ENCODE measurements at regions not wholly inside any gene's neighbourhood (a gene's known extent, or its start where the extent isn't known, plus 50 kb on each side); places are given as distances from the start of the nearest gene placed in this dataset.

GRCh38 chr11:33531743-33532181 lies 168.9 kb downstream of the C11orf91 start:
- Histone ChIP-seq H3K4me1 (ENCODE audit: insufficient read depth, low read length) (peaks cover 22% of the 10 kb centered on the region), H3K9ac (ENCODE audit: low read length) (no peak overlapping the region), H3K36me3 (ENCODE audit: low read depth, low read length) (no peaks in the 10 kb centered on the region), H2AFZ (ENCODE audit: low read length) (no peak overlapping the region), H3K4me2 (ENCODE audit: low read length) (no peak overlapping the region), H3F3A (ENCODE audit: low read length, unreplicated experiment) (no peaks in the 10 kb centered on the region), H3K79me2 (ENCODE audit: low read length) (no peaks in the 10 kb centered on the region), H3K9me2 (replicated peaks; ENCODE audit: low read length) (no peaks in the 10 kb centered on the region), H3K9me3 (ENCODE audit: low read length) (no peaks in the 10 kb centered on the region), H3K27me3 (ENCODE audit: low read length) (no peaks in the 10 kb centered on the region), H3K27ac (ENCODE audit: low read length) (no peak overlapping the region), H4K20me1 (ENCODE audit: low read length) (no peaks in the 10 kb centered on the region), H3K4me3 (ENCODE audit: low read length) (no peak overlapping the region)
- BruUV-seq (replicated peaks), result no TSS peak
- CTCF ChIA-PET, result no interaction called here
- ATAC-seq (no peak), DNase-seq (no peak)
- POLR2A ChIA-PET (ENCODE audit: unreplicated experiment), result no interaction called here
- TF ChIP-seq EZH2 (IDR thresholded peaks at IDR 0.05; ENCODE audit: low read length, unreplicated experiment) (no peak), CTCF (conservative IDR thresholded peaks at IDR 0.05; ENCODE audit: low read depth, low read length) (no peak), EZH2phosphoT487 (IDR thresholded peaks at IDR 0.05; ENCODE audit: borderline replicate concordance, low read length) (no peak)
- intact Hi-C loops (cut with micrococcal nuclease), result loop anchor here (5.0 kb wide), 2 partner anchors 79 to 169 kb away; no protein-coding TSS in a partner anchor

GRCh38 chr11:33530815-33531214 lies 169.8 kb downstream of the C11orf91 start:
- no TSS peak for BruUV-seq (replicated peaks)
- CTCF ChIA-PET, result no interaction called here
- H3K4me2 ChIP-seq (ENCODE audit: low read length), result no peak overlapping the region

More at GRCh38 chr11:33530815-33531214, 169.8 kb downstream of the C11orf91 start:
- H3K36me3 ChIP-seq (ENCODE audit: low read depth, low read length), result no peaks in the 10 kb centered on the region
- no peaks in the 10 kb centered on the region for H3K9me3 ChIP-seq (ENCODE audit: low read length)
- no peak for ATAC-seq
- no peak overlapping the region for H3K4me3 ChIP-seq (ENCODE audit: low read length)
- H3K27me3 ChIP-seq (ENCODE audit: low read length), result no peaks in the 10 kb centered on the region
- DNase-seq, result peak; percentile 38
- peaks cover 22% of the 10 kb centered on the region for H3K4me1 ChIP-seq (ENCODE audit: insufficient read depth, low read length)
- intact Hi-C loops (cut with micrococcal nuclease), result loop anchor here (5.0 kb wide), 2 partner anchors 79 to 169 kb away; no protein-coding TSS in a partner anchor
- no peak for TF ChIP-seq EZH2 (IDR thresholded peaks at IDR 0.05; ENCODE audit: low read length, unreplicated experiment)
- no peak for TF ChIP-seq CTCF (conservative IDR thresholded peaks at IDR 0.05; ENCODE audit: low read depth, low read length)
- no peak for TF ChIP-seq EZH2phosphoT487 (IDR thresholded peaks at IDR 0.05; ENCODE audit: borderline replicate concordance, low read length)
- H4K20me1 ChIP-seq (ENCODE audit: low read length), result no peaks in the 10 kb centered on the region
- no peaks in the 10 kb centered on the region for H3F3A ChIP-seq (ENCODE audit: low read length, unreplicated experiment)
- POLR2A ChIA-PET (ENCODE audit: unreplicated experiment), result no interaction called here
- H3K9ac ChIP-seq (ENCODE audit: low read length), result no peak overlapping the region
- H2AFZ ChIP-seq (ENCODE audit: low read length), result no peak overlapping the region
- no peaks in the 10 kb centered on the region for H3K79me2 ChIP-seq (ENCODE audit: low read length)
- H3K27ac ChIP-seq (ENCODE audit: low read length), result no peak overlapping the region
- no peaks in the 10 kb centered on the region for H3K9me2 ChIP-seq (replicated peaks; ENCODE audit: low read length)

Measured in PC-3 (cell line).